ENCODE measurements at regions not wholly inside any gene's neighbourhood (a gene's known extent, or its start where the extent isn't known, plus 50 kb on each side); places are given as distances from the start of the nearest gene placed in this dataset.

DNA sequence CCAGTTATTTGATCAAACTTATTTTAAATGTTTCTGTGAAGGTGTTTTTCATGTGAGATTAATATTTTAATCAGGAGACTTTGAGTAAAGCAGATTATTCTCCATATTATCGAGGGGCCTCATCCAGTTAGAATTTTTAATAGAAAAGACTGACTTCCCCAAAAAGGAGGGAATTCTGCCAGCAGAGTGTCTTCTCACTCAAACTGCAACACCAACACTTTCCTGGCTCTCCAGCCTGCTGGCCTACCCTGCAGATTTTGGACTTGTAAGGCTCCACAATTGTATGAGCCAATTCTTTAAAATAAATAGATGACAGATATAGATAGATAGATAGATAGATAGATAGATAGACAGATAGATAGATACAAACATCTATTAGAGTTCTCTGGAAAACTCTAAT lies 155.7 kb downstream of the SEC23A start:
- TF ChIP-seq ESRRG (CRISPR knock-in tag; IDR thresholded peaks at IDR 0.05) (no peak), CSDC2 (CRISPR knock-in tag; IDR thresholded peaks at IDR 0.05) (no peak), RARB (CRISPR knock-in tag; IDR thresholded peaks at IDR 0.05) (no peak), OSR1 (CRISPR knock-in tag; IDR thresholded peaks at IDR 0.05) (no peak), BACH2 (CRISPR knock-in tag; IDR thresholded peaks at IDR 0.05; ENCODE audit: borderline replicate concordance) (no peak), GLIS3 (CRISPR knock-in tag; IDR thresholded peaks at IDR 0.05) (no peak)
- TF ChIP-seq, protein P1, sequence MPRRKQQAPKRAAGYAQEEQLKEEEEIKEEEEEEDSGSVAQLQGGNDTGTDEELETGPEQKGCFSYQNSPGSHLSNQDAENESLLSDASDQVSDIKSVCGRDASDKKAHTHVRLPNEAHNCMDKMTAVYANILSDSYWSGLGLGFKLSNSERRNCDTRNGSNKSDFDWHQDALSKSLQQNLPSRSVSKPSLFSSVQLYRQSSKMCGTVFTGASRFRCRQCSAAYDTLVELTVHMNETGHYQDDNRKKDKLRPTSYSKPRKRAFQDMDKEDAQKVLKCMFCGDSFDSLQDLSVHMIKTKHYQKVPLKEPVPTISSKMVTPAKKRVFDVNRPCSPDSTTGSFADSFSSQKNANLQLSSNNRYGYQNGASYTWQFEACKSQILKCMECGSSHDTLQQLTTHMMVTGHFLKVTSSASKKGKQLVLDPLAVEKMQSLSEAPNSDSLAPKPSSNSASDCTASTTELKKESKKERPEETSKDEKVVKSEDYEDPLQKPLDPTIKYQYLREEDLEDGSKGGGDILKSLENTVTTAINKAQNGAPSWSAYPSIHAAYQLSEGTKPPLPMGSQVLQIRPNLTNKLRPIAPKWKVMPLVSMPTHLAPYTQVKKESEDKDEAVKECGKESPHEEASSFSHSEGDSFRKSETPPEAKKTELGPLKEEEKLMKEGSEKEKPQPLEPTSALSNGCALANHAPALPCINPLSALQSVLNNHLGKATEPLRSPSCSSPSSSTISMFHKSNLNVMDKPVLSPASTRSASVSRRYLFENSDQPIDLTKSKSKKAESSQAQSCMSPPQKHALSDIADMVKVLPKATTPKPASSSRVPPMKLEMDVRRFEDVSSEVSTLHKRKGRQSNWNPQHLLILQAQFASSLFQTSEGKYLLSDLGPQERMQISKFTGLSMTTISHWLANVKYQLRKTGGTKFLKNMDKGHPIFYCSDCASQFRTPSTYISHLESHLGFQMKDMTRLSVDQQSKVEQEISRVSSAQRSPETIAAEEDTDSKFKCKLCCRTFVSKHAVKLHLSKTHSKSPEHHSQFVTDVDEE (CRISPR knock-in tag; IDR thresholded peaks at IDR 0.05) = no peak
- TF ChIP-seq, protein P2, sequence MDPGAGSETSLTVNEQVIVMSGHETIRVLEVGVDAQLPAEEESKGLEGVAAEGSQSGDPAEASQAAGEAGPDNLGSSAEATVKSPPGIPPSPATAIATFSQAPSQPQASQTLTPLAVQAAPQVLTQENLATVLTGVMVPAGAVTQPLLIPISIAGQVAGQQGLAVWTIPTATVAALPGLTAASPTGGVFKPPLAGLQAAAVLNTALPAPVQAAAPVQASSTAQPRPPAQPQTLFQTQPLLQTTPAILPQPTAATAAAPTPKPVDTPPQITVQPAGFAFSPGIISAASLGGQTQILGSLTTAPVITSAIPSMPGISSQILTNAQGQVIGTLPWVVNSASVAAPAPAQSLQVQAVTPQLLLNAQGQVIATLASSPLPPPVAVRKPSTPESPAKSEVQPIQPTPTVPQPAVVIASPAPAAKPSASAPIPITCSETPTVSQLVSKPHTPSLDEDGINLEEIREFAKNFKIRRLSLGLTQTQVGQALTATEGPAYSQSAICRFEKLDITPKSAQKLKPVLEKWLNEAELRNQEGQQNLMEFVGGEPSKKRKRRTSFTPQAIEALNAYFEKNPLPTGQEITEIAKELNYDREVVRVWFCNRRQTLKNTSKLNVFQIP (CRISPR knock-in tag; IDR thresholded peaks at IDR 0.05; ENCODE audit: borderline replicate concordance, low read depth) = no peak
- TF ChIP-seq, protein P3, sequence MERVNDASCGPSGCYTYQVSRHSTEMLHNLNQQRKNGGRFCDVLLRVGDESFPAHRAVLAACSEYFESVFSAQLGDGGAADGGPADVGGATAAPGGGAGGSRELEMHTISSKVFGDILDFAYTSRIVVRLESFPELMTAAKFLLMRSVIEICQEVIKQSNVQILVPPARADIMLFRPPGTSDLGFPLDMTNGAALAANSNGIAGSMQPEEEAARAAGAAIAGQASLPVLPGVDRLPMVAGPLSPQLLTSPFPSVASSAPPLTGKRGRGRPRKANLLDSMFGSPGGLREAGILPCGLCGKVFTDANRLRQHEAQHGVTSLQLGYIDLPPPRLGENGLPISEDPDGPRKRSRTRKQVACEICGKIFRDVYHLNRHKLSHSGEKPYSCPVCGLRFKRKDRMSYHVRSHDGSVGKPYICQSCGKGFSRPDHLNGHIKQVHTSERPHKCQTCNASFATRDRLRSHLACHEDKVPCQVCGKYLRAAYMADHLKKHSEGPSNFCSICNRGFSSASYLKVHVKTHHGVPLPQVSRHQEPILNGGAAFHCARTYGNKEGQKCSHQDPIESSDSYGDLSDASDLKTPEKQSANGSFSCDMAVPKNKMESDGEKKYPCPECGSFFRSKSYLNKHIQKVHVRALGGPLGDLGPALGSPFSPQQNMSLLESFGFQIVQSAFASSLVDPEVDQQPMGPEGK (CRISPR knock-in tag; IDR thresholded peaks at IDR 0.05; ENCODE audit: borderline replicate concordance) = no peak

Data from SK-N-SH treated with all-trans-retinoic acid at 6 μM for 48 hours (cell line).